Osteoblast (primary cell): ENCODE measurements at regions not wholly inside any gene's neighbourhood (a gene's known extent, or its start where the extent isn't known, plus 50 kb on each side); places are given as distances from the start of the nearest gene placed in this dataset.

Experiments
- DNase-seq: peaks from one replicate; pipeline ENCODE4 v3.0.0; 2011; ENCODE audit warnings: low spot score, mixed read lengths; ENCODE audit not compliant: insufficient read length; ENCODE audit errors: missing footprints
- H2AFZ ChIP-seq: 2 replicates; pipeline ENCODE4 v1.6.0; 2011; ENCODE audit warnings: mild to moderate bottlenecking, low read length
- H3K27ac ChIP-seq: 2 replicates; pipeline ENCODE4 v1.5.1; 2011; ENCODE audit warnings: mild to moderate bottlenecking, low read depth, low read length, moderate library complexity
- H3K27me3 ChIP-seq: 2 replicates; pipeline ENCODE4 v1.6.0; 2012; ENCODE audit warnings: mild to moderate bottlenecking, control low read depth, inconsistent platforms, low read length, moderate library complexity; ENCODE audit not compliant: insufficient read depth
- H3K36me3 ChIP-seq: 2 replicates; pipeline ENCODE4 v1.5.1; 2011; ENCODE audit warnings: mild to moderate bottlenecking, low read length, control low read depth, moderate library complexity; ENCODE audit not compliant: insufficient read depth
- H3K4me1 ChIP-seq: 2 replicates; pipeline ENCODE4 v1.5.1; 2011; ENCODE audit warnings: mild to moderate bottlenecking, low read length, control low read depth, moderate library complexity; ENCODE audit not compliant: insufficient read depth
- H3K4me2 ChIP-seq: 2 replicates; pipeline ENCODE4 v1.6.0; 2011; ENCODE audit warnings: mild to moderate bottlenecking, low read length; ENCODE audit not compliant: insufficient read depth
- H3K4me3 ChIP-seq: fragments of 200-600 bp; sonication (generic); 3 replicates; pipeline ENCODE4 v1.5.1; 2012; ENCODE audit warnings: mild to moderate bottlenecking, low read length, inconsistent platforms; ENCODE audit not compliant: insufficient read depth
- H3K79me2 ChIP-seq: 2 replicates; pipeline ENCODE4 v1.6.0; 2012; ENCODE audit warnings: mild to moderate bottlenecking, low read length, control low read depth, inconsistent platforms; ENCODE audit not compliant: insufficient read depth
- H3K9me3 ChIP-seq: 2 replicates; pipeline ENCODE4 v1.5.1; 2011; ENCODE audit warnings: low read depth, low read length, control low read depth
- H4K20me1 ChIP-seq: 2 replicates; pipeline ENCODE4 v1.6.0; 2012; ENCODE audit warnings: mild to moderate bottlenecking, low read length, control low read depth; ENCODE audit not compliant: insufficient read depth
- CTCF ChIP-seq: IDR thresholded peaks from 2 replicates; pipeline ENCODE4 v1.5.1; 2011; ENCODE audit warnings: mild to moderate bottlenecking, low read depth, low read length, moderate library complexity; ENCODE audit errors: extremely low read depth

- TF ChIP-seq CTCF, result no peak
- Histone ChIP-seq H3K36me3 (no peaks in the 10 kb centered on the region), H3K27me3 (no peaks in the 10 kb centered on the region), H3K27ac (no peak overlapping the region), H3K79me2 (no peaks in the 10 kb centered on the region), H4K20me1 (no peaks in the 10 kb centered on the region), H3K4me1 (peaks cover 7% of the 10 kb centered on the region), H2AFZ (no peak overlapping the region), H3K4me2 (no peak overlapping the region), H3K4me3 (no peak overlapping the region), H3K9me3 (no peaks in the 10 kb centered on the region)
- DNase-seq, result no peak
These were observed 153.5 kb downstream of the SLC7A11 start for GRCh38 chr4:138088449-138089208.

- no peak overlapping the region for H2AFZ ChIP-seq
- peak; percentile 34 for DNase-seq
- H3K36me3 ChIP-seq, result no peaks in the 10 kb centered on the region
- no peaks in the 10 kb centered on the region for H4K20me1 ChIP-seq
- H3K4me1 ChIP-seq, result peaks cover 7% of the 10 kb centered on the region
- TF ChIP-seq CTCF, result no peak
- no peaks in the 10 kb centered on the region for H3K27me3 ChIP-seq
- H3K9me3 ChIP-seq, result no peaks in the 10 kb centered on the region
- H3K4me2 ChIP-seq, result no peak overlapping the region
- H3K4me3 ChIP-seq, result no peak overlapping the region
- H3K79me2 ChIP-seq, result no peaks in the 10 kb centered on the region
- no peak overlapping the region for H3K27ac ChIP-seq
These were observed 155.0 kb downstream of the SLC7A11 start for GRCh38 chr4:138087066-138087719.

- no peaks in the 10 kb centered on the region for H3K79me2 ChIP-seq
- peak; percentile 80 for DNase-seq
- H4K20me1 ChIP-seq, result no peaks in the 10 kb centered on the region
- peak overlapping the region; percentile 11 for H2AFZ ChIP-seq
- H3K4me2 ChIP-seq, result no peak overlapping the region
- no peak overlapping the region for H3K27ac ChIP-seq
- no peaks in the 10 kb centered on the region for H3K36me3 ChIP-seq
- TF ChIP-seq CTCF, result no peak
- no peaks in the 10 kb centered on the region for H3K9me3 ChIP-seq
- H3K27me3 ChIP-seq, result no peaks in the 10 kb centered on the region
- H3K4me1 ChIP-seq, result peaks cover 7% of the 10 kb centered on the region
- no peak overlapping the region for H3K4me3 ChIP-seq
These were observed 155.5 kb downstream of the SLC7A11 start for GRCh38 chr4:138086611-138087041.

GRCh38 chr4:138085736-138086305 lies 156.3 kb downstream of the SLC7A11 start:
- Histone ChIP-seq H3K36me3 (no peaks in the 10 kb centered on the region), H3K4me1 (peaks cover 6% of the 10 kb centered on the region), H4K20me1 (no peaks in the 10 kb centered on the region), H3K4me2 (no peak overlapping the region), H3K79me2 (no peaks in the 10 kb centered on the region), H2AFZ (peak overlapping the region; percentile 25), H3K4me3 (no peak overlapping the region), H3K27ac (no peak overlapping the region), H3K27me3 (no peaks in the 10 kb centered on the region), H3K9me3 (no peaks in the 10 kb centered on the region)
- no peak for TF ChIP-seq CTCF
- peak; percentile 62 for DNase-seq
